ENCODE measurements at regions not wholly inside any gene's neighbourhood (a gene's known extent, or its start where the extent isn't known, plus 50 kb on each side); places are given as distances from the start of the nearest gene placed in this dataset.

GRCh38 chr2:62568983-62569837, 63.2 kb upstream of the TMEM17 start:
- H3K4me3 ChIP-seq (ENCODE audit: low read depth, low read length) = no peak overlapping the region
- DNase-seq (ENCODE audit: low read depth) = no peak
- TF ChIP-seq CTCF (IDR thresholded peaks at IDR 0.05; ENCODE audit: insufficient read depth, low read length) = no peak

- TF ChIP-seq CTCF (IDR thresholded peaks at IDR 0.05; ENCODE audit: insufficient read depth, low read length) = no peak
- H3K4me3 ChIP-seq (ENCODE audit: low read depth, low read length) = no peak overlapping the region
- peak; percentile 60 for DNase-seq (ENCODE audit: low read depth)
These were observed 62.1 kb upstream of the TMEM17 start for GRCh38 chr2:62568074-62568473.

GRCh38 chr2:62567669-62568068, 61.7 kb upstream of the TMEM17 start:
- DNase-seq (ENCODE audit: low read depth) = no peak
- no peak for TF ChIP-seq CTCF (IDR thresholded peaks at IDR 0.05; ENCODE audit: insufficient read depth, low read length)
- no peak overlapping the region for H3K4me3 ChIP-seq (ENCODE audit: low read depth, low read length)

GRCh38 chr2:62566847-62567246, 60.9 kb upstream of the TMEM17 start:
- no peak overlapping the region for H3K4me3 ChIP-seq (ENCODE audit: low read depth, low read length)
- TF ChIP-seq CTCF (IDR thresholded peaks at IDR 0.05; ENCODE audit: insufficient read depth, low read length) = no peak
- DNase-seq (ENCODE audit: low read depth) = no peak

- no peak overlapping the region for H3K4me3 ChIP-seq (ENCODE audit: low read depth, low read length)
- DNase-seq (ENCODE audit: low read depth) = no peak
- no peak for TF ChIP-seq CTCF (IDR thresholded peaks at IDR 0.05; ENCODE audit: insufficient read depth, low read length)
These were observed 59.4 kb upstream of the TMEM17 start for GRCh38 chr2:62565309-62565908.

- DNase-seq (ENCODE audit: low read depth) = no peak
- no peak for TF ChIP-seq CTCF (IDR thresholded peaks at IDR 0.05; ENCODE audit: insufficient read depth, low read length)
- no peak overlapping the region for H3K4me3 ChIP-seq (ENCODE audit: low read depth, low read length)
These were observed 58.6 kb upstream of the TMEM17 start for GRCh38 chr2:62564380-62565137.
